ENCODE measurements at regions not wholly inside any gene's neighbourhood (a gene's known extent, or its start where the extent isn't known, plus 50 kb on each side); places are given as distances from the start of the nearest gene placed in this dataset.

GRCh38 chr7:42440951-42441350 is 203.9 kb upstream of the GLI3 start:
- WGBS, result 86% methylated on average over 2 of the region's 5 CpGs
- no peak overlapping the region for H3K27ac ChIP-seq
- H3K27me3 ChIP-seq, result no peaks in the 10 kb centered on the region
- H3K4me3 ChIP-seq, result no peak overlapping the region
- TF ChIP-seq POLR2A (IDR thresholded peaks at IDR 0.05) (no peak), EP300 (IDR thresholded peaks at IDR 0.05) (no peak), CTCF (IDR thresholded peaks at IDR 0.05) (no peak), POLR2AphosphoS5 (IDR thresholded peaks at IDR 0.05) (no peak)
- no peaks in the 10 kb centered on the region for H3K36me3 ChIP-seq
- peaks cover 13% of the 10 kb centered on the region for H3K9me3 ChIP-seq
- DNase-seq (ENCODE audit: low spot score in 2 of 2), result no peak
- no peaks in the 10 kb centered on the region for H3K4me1 ChIP-seq

- H3K9me3 ChIP-seq, result no peaks in the 10 kb centered on the region
- H3K4me1 ChIP-seq, result no peaks in the 10 kb centered on the region
- no peak for TF ChIP-seq POLR2A (IDR thresholded peaks at IDR 0.05)
- TF ChIP-seq POLR2AphosphoS5 (IDR thresholded peaks at IDR 0.05), result no peak
- no peak for TF ChIP-seq CTCF (IDR thresholded peaks at IDR 0.05)
- TF ChIP-seq EP300 (IDR thresholded peaks at IDR 0.05), result no peak
- H3K27me3 ChIP-seq, result no peaks in the 10 kb centered on the region
- no peaks in the 10 kb centered on the region for H3K36me3 ChIP-seq
- H3K27ac ChIP-seq, result no peak overlapping the region
- H3K4me3 ChIP-seq, result no peak overlapping the region
- 8% methylated on average over 1 of the region's 1 CpG for WGBS
- DNase-seq (ENCODE audit: low spot score in 2 of 2), result no peak
Measured at GRCh38 chr7:42432644-42433043, 195.6 kb upstream of the GLI3 start.

- TF ChIP-seq POLR2A (IDR thresholded peaks at IDR 0.05) (no peak), CTCF (IDR thresholded peaks at IDR 0.05) (no peak), POLR2AphosphoS5 (IDR thresholded peaks at IDR 0.05) (no peak), EP300 (IDR thresholded peaks at IDR 0.05) (no peak)
- Histone ChIP-seq H3K36me3 (no peaks in the 10 kb centered on the region), H3K27me3 (no peaks in the 10 kb centered on the region), H3K27ac (no peak overlapping the region), H3K9me3 (no peaks in the 10 kb centered on the region), H3K4me1 (no peaks in the 10 kb centered on the region), H3K4me3 (no peak overlapping the region)
- DNase-seq (ENCODE audit: low spot score in 2 of 2), result no peak
- 78% methylated on average over 2 of the region's 2 CpGs for WGBS
Measured at GRCh38 chr7:42431873-42432272, 194.9 kb upstream of the GLI3 start.

- no peaks in the 10 kb centered on the region for H3K27me3 ChIP-seq
- no peak for TF ChIP-seq POLR2AphosphoS5 (IDR thresholded peaks at IDR 0.05)
- TF ChIP-seq CTCF (IDR thresholded peaks at IDR 0.05), result no peak
- TF ChIP-seq POLR2A (IDR thresholded peaks at IDR 0.05), result no peak
- no peak for TF ChIP-seq EP300 (IDR thresholded peaks at IDR 0.05)
- H3K4me3 ChIP-seq, result no peak overlapping the region
- WGBS, result 73% methylated on average over 4 of the region's 4 CpGs
- H3K9me3 ChIP-seq, result no peaks in the 10 kb centered on the region
- H3K27ac ChIP-seq, result no peak overlapping the region
- no peak for DNase-seq (ENCODE audit: low spot score in 2 of 2)
- H3K36me3 ChIP-seq, result no peaks in the 10 kb centered on the region
- H3K4me1 ChIP-seq, result no peaks in the 10 kb centered on the region
Measured at GRCh38 chr7:42429339-42429738, 192.3 kb upstream of the GLI3 start.

GRCh38 chr7:42426163-42426562 is 189.2 kb upstream of the GLI3 start:
- no peaks in the 10 kb centered on the region for H3K9me3 ChIP-seq
- TF ChIP-seq EP300 (IDR thresholded peaks at IDR 0.05) (no peak), POLR2AphosphoS5 (IDR thresholded peaks at IDR 0.05) (no peak)
- H3K36me3 ChIP-seq, result no peaks in the 10 kb centered on the region
- H3K27ac ChIP-seq, result no peak overlapping the region
- no peak overlapping the region for H3K4me3 ChIP-seq
- H3K27me3 ChIP-seq, result no peaks in the 10 kb centered on the region
- DNase-seq (ENCODE audit: low spot score in 2 of 2), result no peak
- WGBS, result 92% methylated on average over 4 of the region's 4 CpGs
- H3K4me1 ChIP-seq, result no peaks in the 10 kb centered on the region

- Histone ChIP-seq H3K27ac (no peak overlapping the region), H3K36me3 (no peaks in the 10 kb centered on the region), H3K9me3 (no peaks in the 10 kb centered on the region), H3K4me3 (no peak overlapping the region), H3K4me1 (no peaks in the 10 kb centered on the region), H3K27me3 (no peaks in the 10 kb centered on the region)
- TF ChIP-seq POLR2AphosphoS5 (IDR thresholded peaks at IDR 0.05), result no peak
- no peak for TF ChIP-seq EP300 (IDR thresholded peaks at IDR 0.05)
- TF ChIP-seq CTCF (IDR thresholded peaks at IDR 0.05), result no peak
- DNase-seq (ENCODE audit: low spot score in 2 of 2), result no peak
- 60% methylated on average over 4 of the region's 4 CpGs for WGBS
Measured at GRCh38 chr7:42414941-42415505, 178.0 kb upstream of the GLI3 start.

Measured in suprapubic skin (tissue), 4 donors.